ENCODE measurements at regions not wholly inside any gene's neighbourhood (a gene's known extent, or its start where the extent isn't known, plus 50 kb on each side); places are given as distances from the start of the nearest gene placed in this dataset.

DNA sequence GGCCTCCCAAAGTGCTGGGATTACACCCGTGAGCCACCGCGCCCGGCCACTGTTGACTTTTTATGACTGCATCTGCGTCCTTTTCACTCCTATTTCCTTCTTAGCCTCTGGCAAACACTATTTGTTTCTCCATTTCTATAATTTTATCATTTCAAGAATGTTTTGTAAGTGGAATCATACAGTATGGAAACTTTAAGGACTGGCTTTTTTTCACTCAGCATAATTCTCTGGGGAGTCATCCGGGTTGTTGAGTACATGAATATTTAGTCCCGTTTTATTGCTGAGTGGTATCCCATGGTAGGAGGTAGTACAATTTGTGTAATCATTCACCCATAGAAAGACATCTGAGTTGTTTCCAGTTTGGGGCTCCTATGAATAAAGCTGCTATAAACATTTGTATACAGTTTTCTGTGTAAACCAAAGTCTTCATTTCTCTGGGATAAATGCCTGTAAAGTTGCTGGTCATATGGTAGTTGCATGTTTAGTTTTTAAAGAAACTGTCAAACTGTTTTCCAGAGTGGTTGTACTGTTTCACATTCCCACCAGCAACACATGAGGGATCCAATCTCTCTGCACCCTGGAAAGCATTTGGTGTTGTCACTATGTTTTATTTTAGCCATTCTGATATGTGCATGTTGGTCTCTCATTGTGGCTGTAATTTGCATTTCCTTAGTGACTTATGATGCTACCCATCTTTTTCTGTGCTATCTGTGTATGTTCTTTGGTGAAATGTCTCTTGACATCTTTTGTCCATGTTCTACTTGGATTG is 139.6 kb upstream of the EEPD1 start:
- CTCF ChIA-PET (ENCODE audit: low intra/inter-chr PET ratio) = no interaction called here
- no peaks in the 10 kb centered on the region for H3K9me3 ChIP-seq (replicated peaks; ENCODE audit: control insufficient read depth, insufficient read depth, low read depth, low read length)

More for the DNA sequence above, 139.6 kb upstream of the EEPD1 start:
- peaks cover 19 to 48% of the 10 kb centered on the region in 2 experiments for H3K27me3 ChIP-seq (ENCODE audit: control insufficient read depth in 2 of 2, insufficient read depth in 2 of 2, low read length in 2 of 2)
- no peaks in the 10 kb centered on the region for H3K36me3 ChIP-seq (ENCODE audit: control insufficient read depth, insufficient read depth, low read length)
- H4K20me1 ChIP-seq (replicated peaks; ENCODE audit: control insufficient read depth, insufficient read depth, low read length) = no peaks in the 10 kb centered on the region
- no peak for DNase-seq (ENCODE audit: extremely low read depth in 1 of 4, low spot score in 3 of 4)
- TF ChIP-seq MCM3 (IDR thresholded peaks at IDR 0.05) = no peak
- TF ChIP-seq, protein P1, sequence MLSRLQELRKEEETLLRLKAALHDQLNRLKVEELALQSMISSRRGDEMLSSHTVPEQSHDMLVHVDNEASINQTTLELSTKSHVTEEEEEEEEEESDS (CRISPR knock-in tag; IDR thresholded peaks at IDR 0.05) = no peak
- TF ChIP-seq, protein P2, sequence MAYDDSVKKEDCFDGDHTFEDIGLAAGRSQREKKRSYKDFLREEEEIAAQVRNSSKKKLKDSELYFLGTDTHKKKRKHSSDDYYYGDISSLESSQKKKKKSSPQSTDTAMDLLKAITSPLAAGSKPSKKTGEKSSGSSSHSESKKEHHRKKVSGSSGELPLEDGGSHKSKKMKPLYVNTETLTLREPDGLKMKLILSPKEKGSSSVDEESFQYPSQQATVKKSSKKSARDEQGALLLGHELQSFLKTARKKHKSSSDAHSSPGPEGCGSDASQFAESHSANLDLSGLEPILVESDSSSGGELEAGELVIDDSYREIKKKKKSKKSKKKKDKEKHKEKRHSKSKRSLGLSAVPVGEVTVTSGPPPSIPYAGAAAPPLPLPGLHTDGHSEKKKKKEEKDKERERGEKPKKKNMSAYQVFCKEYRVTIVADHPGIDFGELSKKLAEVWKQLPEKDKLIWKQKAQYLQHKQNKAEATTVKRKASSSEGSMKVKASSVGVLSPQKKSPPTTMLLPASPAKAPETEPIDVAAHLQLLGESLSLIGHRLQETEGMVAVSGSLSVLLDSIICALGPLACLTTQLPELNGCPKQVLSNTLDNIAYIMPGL (CRISPR knock-in tag; IDR thresholded peaks at IDR 0.05) = no peak
- no peak for TF ChIP-seq RAD21 (CRISPR knock-in tag; conservative IDR thresholded peaks at IDR 0.05 in 1 of 2, IDR thresholded peaks at IDR 0.05 in 1 of 2)
- no peak for TF ChIP-seq ZNF274 (IDR thresholded peaks at IDR 0.05; ENCODE audit: borderline replicate concordance, low read depth, low read length)
- TF ChIP-seq, protein P3, sequence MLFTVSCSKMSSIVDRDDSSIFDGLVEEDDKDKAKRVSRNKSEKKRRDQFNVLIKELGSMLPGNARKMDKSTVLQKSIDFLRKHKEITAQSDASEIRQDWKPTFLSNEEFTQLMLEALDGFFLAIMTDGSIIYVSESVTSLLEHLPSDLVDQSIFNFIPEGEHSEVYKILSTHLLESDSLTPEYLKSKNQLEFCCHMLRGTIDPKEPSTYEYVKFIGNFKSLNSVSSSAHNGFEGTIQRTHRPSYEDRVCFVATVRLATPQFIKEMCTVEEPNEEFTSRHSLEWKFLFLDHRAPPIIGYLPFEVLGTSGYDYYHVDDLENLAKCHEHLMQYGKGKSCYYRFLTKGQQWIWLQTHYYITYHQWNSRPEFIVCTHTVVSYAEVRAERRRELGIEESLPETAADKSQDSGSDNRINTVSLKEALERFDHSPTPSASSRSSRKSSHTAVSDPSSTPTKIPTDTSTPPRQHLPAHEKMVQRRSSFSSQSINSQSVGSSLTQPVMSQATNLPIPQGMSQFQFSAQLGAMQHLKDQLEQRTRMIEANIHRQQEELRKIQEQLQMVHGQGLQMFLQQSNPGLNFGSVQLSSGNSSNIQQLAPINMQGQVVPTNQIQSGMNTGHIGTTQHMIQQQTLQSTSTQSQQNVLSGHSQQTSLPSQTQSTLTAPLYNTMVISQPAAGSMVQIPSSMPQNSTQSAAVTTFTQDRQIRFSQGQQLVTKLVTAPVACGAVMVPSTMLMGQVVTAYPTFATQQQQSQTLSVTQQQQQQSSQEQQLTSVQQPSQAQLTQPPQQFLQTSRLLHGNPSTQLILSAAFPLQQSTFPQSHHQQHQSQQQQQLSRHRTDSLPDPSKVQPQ (CRISPR knock-in tag; IDR thresholded peaks at IDR 0.05; ENCODE audit: borderline replicate concordance) = no peak
- no peak for TF ChIP-seq POLR2A (conservative IDR thresholded peaks at IDR 0.05)
- TF ChIP-seq MYC (IDR thresholded peaks at IDR 0.05; ENCODE audit: low read depth, low read length) = no peak
- TF ChIP-seq MYC (CRISPR knock-in tag; IDR thresholded peaks at IDR 0.05; ENCODE audit: borderline replicate concordance, low read depth) = no peak
- no peaks in the 10 kb centered on the region for H3K4me1 ChIP-seq (replicated peaks in 1 of 2; ENCODE audit: control insufficient read depth in 2 of 2, insufficient read depth in 2 of 2, low read length in 2 of 2)
- H3K4me2 ChIP-seq (ENCODE audit: insufficient read depth, low read length) = no peak overlapping the region
- ATAC-seq = no peak
- intact Hi-C loops (cut with micrococcal nuclease) = no loop called here
- H3K9me1 ChIP-seq (ENCODE audit: control insufficient read depth, insufficient read depth, low read length) = no peaks in the 10 kb centered on the region
- no peak overlapping the region for H3K9ac ChIP-seq (ENCODE audit: insufficient read depth in 1 of 2, low read depth in 2 of 2, low read length in 2 of 2)
- no peak overlapping the region for H3K4me3 ChIP-seq
- POLR2A ChIA-PET = no interaction called here
- no peak overlapping the region for H3K27ac ChIP-seq (ENCODE audit: extremely low read depth, low read depth, low read length)
- no TSS peak for BruUV-seq (replicated peaks)
- WGBS (ENCODE audit: insufficient coverage, low coverage, missing lambda C conversion rate) = under 1% methylated on average over 7 of the region's 7 CpGs
- no peak for FAIRE-seq
- H2AFZ ChIP-seq (ENCODE audit: low read depth, low read length) = no peak overlapping the region
- H3K79me2 ChIP-seq (ENCODE audit: control insufficient read depth, insufficient read depth, low read length) = no peaks in the 10 kb centered on the region
- in situ Hi-C loops (cut with MboI) = no loop called here
